ENCODE measurements at regions not wholly inside any gene's neighbourhood (a gene's known extent, or its start where the extent isn't known, plus 50 kb on each side); places are given as distances from the start of the nearest gene placed in this dataset.
A peak's percentile ranks its signal among the peaks of the same experiment; 100 is the strongest.

GRCh38 chr6:22621701-22622100 lies 52.3 kb downstream of the HDGFL1 start:
- no peak for DNase-seq (ENCODE audit: low read depth, low spot score)

GRCh38 chr6:22622351-22622750 lies 53.0 kb downstream of the HDGFL1 start:
- DNase-seq (ENCODE audit: low read depth, low spot score): no peak

- no peak for DNase-seq (ENCODE audit: low read depth, low spot score)
Measured at GRCh38 chr6:22622813-22623212, 53.4 kb downstream of the HDGFL1 start.

GRCh38 chr6:22627644-22628043 lies 58.3 kb downstream of the HDGFL1 start:
- DNase-seq (ENCODE audit: low read depth, low spot score): no peak

- no peak for DNase-seq (ENCODE audit: low read depth, low spot score)
Measured at GRCh38 chr6:22631091-22631490, 61.7 kb downstream of the HDGFL1 start.

GRCh38 chr6:22632581-22633145 lies 63.3 kb downstream of the HDGFL1 start:
- DNase-seq (ENCODE audit: low read depth, low spot score): peak; percentile 5

- no peak for DNase-seq (ENCODE audit: low read depth, low spot score)
Measured at GRCh38 chr6:22636452-22636851, 67.1 kb downstream of the HDGFL1 start.

- no peak for DNase-seq (ENCODE audit: low read depth, low spot score)
Measured at GRCh38 chr6:22637782-22638181, 68.4 kb downstream of the HDGFL1 start.

- no peak for DNase-seq (ENCODE audit: low read depth, low spot score)
Measured at GRCh38 chr6:22638320-22638719, 69.0 kb downstream of the HDGFL1 start.

DNA sequence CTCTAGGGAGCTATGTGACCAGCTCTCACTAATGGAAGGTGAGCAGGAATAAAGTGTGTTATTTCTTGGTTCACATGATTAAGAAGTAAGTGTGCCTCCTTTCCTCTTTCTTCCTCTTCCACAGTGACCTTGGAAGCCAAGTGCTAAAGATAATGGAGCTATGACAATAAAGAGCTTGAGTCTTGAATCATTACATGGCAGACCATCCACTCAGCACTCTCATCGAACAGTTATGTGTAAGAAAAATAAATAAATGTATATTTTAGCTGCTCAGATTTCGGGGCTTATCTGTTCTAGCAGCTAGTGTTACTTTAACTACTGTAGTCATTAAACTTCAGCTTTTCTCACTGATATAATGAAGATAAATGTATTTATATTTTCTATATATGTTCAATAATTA lies 72.9 kb downstream of the HDGFL1 start:
- no peak for DNase-seq (ENCODE audit: low read depth, low spot score)

GRCh38 chr6:22643780-22644179 lies 74.4 kb downstream of the HDGFL1 start:
- DNase-seq (ENCODE audit: low read depth, low spot score): no peak

DNA sequence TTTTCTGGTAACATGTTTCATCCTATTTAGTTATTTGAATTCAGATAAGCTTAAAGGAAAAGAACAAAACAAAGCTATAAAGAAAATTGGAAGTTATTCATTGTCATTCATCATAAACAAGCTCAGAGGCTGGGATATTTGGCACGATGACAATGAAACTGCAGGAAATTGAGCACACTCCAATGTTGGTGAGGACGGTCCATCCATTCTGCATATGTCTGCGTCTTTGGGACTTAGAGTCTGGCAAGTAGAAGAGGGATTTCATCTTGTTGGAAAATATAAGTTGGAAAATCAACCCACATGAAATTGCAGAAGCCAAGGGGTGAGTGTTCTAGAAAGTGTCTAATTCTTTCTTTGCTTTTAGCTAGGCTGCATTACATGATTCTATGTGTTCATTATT lies 78.4 kb downstream of the HDGFL1 start:
- DNase-seq (ENCODE audit: low read depth, low spot score): no peak

DNA sequence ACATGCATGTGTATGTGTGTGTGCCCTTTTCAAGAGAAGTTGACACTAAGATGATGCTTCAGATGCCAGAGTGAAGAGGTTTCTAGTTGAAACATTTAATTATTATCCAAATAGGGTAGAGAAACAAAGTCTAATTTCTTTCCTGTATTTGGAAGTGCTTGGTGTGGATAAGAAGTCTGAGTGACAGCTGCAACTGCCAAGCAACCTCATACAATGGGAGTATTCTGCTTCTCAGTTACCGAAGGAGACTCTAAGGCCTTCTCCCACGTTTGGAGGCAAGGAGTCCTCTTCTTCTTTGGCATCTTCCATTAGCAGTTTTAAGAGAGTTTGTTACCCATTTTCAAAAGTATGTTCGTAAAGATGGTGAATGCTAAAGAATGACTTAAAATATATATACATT lies 82.4 kb downstream of the HDGFL1 start:
- DNase-seq (ENCODE audit: low read depth, low spot score): no peak

DNA sequence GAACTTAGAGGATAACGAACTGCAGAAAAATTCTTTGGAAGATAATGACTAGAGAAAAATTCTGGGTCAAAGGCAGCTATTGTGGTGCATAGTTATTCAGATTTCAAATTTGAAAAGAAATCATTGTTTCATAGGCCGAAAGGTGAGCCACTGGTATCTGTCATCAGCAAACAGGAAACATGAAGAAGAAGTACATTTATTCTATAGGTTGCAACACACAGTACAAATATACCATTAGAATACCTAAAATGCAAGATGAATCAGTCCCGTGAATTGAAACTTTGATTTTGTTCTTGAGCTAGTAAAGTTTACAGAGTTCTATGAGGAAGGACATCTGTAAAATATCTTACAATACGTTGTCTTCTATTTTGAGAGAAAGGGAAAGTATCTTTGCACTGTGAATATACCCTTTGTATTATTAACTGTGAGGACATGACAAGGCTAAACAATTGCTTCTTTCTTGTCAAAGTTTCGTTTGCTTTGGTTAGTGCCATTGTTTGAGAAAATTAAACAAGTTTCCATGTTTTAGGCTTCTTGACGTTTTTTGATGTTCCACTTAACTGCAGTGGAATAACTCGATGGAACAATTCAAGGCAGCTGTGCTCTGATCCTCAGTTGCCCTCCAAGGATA lies 84.7 kb downstream of the HDGFL1 start:
- no peak for DNase-seq (ENCODE audit: low read depth, low spot score)

GRCh38 chr6:22656706-22657351 lies 87.5 kb downstream of the HDGFL1 start:
- no peak for DNase-seq (ENCODE audit: low read depth, low spot score)

DNA sequence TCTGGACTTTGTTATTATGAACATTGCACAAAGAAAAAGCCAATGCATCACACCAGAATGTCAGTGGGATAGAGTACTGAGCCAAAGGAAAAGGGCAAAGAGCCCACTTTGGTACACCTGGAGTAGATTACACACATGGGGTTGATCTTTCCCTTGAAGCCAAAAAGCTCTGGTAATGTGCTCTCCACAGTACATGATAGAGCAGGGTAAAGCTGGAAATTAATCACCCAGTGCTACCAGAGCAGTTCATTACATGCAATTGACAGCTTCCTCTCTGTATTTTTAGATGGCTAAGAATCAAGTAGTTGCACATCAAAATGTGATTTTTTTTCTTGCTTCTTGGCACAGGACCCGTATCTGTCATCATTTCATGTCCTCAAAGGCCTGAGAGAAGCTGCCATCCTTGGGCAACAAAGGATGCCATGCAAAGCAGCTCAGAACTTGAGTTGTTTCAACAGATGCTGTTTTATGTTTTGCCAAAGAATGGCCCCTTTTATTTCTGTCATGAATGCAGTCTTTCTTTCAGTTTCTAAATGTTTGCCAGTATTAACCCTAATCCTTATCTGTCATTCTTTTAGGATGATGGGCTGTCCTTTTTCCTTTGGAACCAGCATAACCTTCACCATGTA lies 88.1 kb downstream of the HDGFL1 start:
- no peak for DNase-seq (ENCODE audit: low read depth, low spot score)

DNA sequence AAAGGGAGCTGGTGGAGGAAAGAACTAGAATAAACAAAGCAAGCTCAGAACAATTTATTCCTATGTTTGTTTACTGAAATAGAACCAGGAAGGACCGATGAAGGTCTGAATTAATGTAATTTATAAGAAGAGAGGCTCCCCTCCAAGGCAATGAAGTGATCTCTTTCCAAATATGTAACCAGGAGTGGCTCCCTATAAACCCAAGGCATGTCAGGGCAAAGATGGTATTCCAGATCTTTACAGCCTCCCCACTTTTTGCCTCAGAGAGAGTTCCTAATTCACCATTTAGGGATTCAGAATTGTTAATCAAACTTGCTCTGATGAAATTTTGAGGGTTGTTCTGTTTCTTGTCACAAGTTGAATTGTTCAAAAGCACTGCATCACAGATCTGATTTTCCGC lies 88.8 kb downstream of the HDGFL1 start:
- DNase-seq (ENCODE audit: low read depth, low spot score): no peak

DNA sequence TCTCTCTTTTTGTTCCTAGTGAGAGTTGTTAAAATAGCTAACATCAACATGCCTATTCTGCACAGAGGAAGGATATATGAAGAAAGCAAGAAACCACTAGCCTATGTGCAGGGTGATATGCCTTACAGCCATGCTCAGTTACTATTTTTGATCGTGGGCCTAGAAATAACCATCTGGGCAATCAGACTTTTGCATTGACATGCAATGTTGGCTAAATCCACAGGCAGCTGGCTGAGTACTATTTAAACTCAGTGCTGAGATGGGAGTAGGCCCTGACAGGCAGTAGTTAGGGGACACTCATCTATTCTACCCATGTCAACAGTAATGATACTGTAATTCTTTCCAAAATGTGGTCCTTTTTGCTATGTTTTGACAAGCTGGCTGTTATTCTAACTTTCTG lies 89.6 kb downstream of the HDGFL1 start:
- DNase-seq (ENCODE audit: low read depth, low spot score): no peak

GRCh38 chr6:22664968-22665367 lies 95.6 kb downstream of the HDGFL1 start:
- no peak for DNase-seq (ENCODE audit: low read depth, low spot score)

DNA sequence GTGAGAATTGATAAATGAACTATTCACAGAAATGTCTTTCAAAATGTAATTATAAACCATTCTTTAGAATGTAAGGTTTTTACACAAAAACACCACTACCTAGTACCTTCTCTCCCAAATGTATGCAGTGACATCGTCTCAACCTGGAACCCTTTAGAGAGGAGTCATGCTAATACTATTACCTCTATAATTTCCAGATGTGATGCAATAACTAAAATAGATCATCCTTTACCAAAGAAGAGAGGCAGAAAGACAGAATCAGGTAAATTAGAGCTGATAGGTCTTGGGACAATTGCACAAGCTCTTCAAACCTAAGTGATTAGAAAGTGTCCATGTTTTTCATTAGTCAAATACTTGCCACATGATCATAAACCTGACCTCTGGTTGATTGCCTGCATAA lies 96.7 kb downstream of the HDGFL1 start:
- no peak for DNase-seq (ENCODE audit: low read depth, low spot score)

DNA sequence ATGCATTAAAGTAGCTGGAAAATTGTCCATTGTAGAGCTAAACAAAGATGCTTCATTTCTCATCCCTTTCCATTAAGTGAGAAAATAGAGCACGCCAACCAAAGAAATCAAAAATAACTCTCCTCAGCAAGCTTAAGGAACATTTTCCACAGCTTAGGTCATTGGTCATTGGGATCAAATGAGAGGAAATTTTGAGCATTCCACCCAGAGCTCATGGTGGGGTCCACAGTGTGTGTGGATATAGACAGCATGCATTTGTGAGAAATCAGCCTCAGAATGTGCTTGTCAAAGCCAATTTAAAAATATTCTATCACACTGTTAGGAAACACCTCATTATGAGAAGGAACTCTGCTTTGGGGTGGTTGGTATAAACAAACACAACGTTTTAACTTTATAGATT lies 97.2 kb downstream of the HDGFL1 start:
- no peak for DNase-seq (ENCODE audit: low read depth, low spot score)

GRCh38 chr6:22667855-22668254 lies 98.5 kb downstream of the HDGFL1 start:
- DNase-seq (ENCODE audit: low read depth, low spot score): no peak

- no peak for DNase-seq (ENCODE audit: low read depth, low spot score)
Measured at GRCh38 chr6:22668307-22668706, 98.9 kb downstream of the HDGFL1 start.

Data from ELF-1 (cell line).